Stomach (tissue), 4 donors: ENCODE measurements at regions not wholly inside any gene's neighbourhood (a gene's known extent, or its start where the extent isn't known, plus 50 kb on each side); places are given as distances from the start of the nearest gene placed in this dataset.

Experiments
- CTCF ChIP-seq, 7 experiments: fragments of 450-650 bp in 4 of 7; fragments of 200-600 bp in 3 of 7; sonication (generic) in 3 of 7; IDR thresholded peaks; one replicate each; pipeline ENCODE4 v1.5.1; 2016 to 2019; ENCODE audit warnings: antibody characterized with exemption in 7 of 7, control low read depth in 2 of 7, mild to moderate bottlenecking in 1 of 7
- EP300 ChIP-seq: sonication (generic); formaldehyde crosslinking; IDR thresholded peaks from one replicate; pipeline ENCODE4 v1.6.1; 2017; ENCODE audit warnings: antibody characterized with exemption
- POLR2A ChIP-seq, 4 donors: fragments of 450-650 bp; IDR thresholded peaks; one replicate each; pipeline ENCODE4 v1.6.1; 2016; ENCODE audit warnings: antibody characterized with exemption in 4 of 4, control low read depth in 2 of 4, mild to moderate bottlenecking in 1 of 4, moderate library complexity in 1 of 4

- TF ChIP-seq POLR2A (IDR thresholded peaks at IDR 0.05) (no peak), CTCF (IDR thresholded peaks at IDR 0.05) (no peak), EP300 (no peak)
Measured at GRCh38 chr4:124055896-124056295, 656.6 kb downstream of the ANKRD50 start.
